ENCODE measurements at regions not wholly inside any gene's neighbourhood (a gene's known extent, or its start where the extent isn't known, plus 50 kb on each side); places are given as distances from the start of the nearest gene placed in this dataset.

- H3K36me3 ChIP-seq (ENCODE audit: control insufficient read depth in 1 of 2, insufficient read depth in 2 of 2, low read length in 2 of 2) = no peaks in the 10 kb centered on the region
- no peaks in the 10 kb centered on the region for H4K20me1 ChIP-seq (ENCODE audit: insufficient read depth)
- H3K79me2 ChIP-seq (ENCODE audit: insufficient read depth, low read length) = no peaks in the 10 kb centered on the region
- H3K9me3 ChIP-seq (ENCODE audit: control insufficient read depth in 1 of 2, insufficient read depth in 1 of 2, low read depth in 1 of 2, low read length in 2 of 2) = peaks cover 3 to 4% of the 10 kb centered on the region in 2 experiments; a peak in 2 of 4 replicates
- H3K4me1 ChIP-seq (ENCODE audit: control insufficient read depth in 1 of 2, insufficient read depth in 2 of 2, low read length in 2 of 2) = no peaks in the 10 kb centered on the region
- CTCF ChIA-PET = no interaction called here
- no peak overlapping the region for H2AFZ ChIP-seq (ENCODE audit: low read depth, low read length, poor library complexity, severe bottlenecking)
- RAD21 ChIA-PET (ENCODE audit: low non-redundant PET in 1 of 2, low total read pairs in 2 of 2, uncharacterized antibody in 2 of 2, unreplicated experiment in 2 of 2) = no interaction called here
- no peak for ATAC-seq
- H3K9ac ChIP-seq (ENCODE audit: low read length) = no peak overlapping the region
- no peak for TF ChIP-seq SIN3A (IDR thresholded peaks at IDR 0.05; ENCODE audit: low read depth)
- no peak for TF ChIP-seq JUND (IDR thresholded peaks at IDR 0.05)
- TF ChIP-seq RAD21 (IDR thresholded peaks at IDR 0.05; ENCODE audit: low read depth) = no peak
- TF ChIP-seq TCF7L2 (IDR thresholded peaks at IDR 0.05; ENCODE audit: borderline replicate concordance, extremely low read depth, insufficient read depth, insufficient read length) = no peak
- no peak for TF ChIP-seq CEBPB (IDR thresholded peaks at IDR 0.05; ENCODE audit: low read depth)
- no peak for TF ChIP-seq SRF (IDR thresholded peaks at IDR 0.05; ENCODE audit: low read depth)
- intact Hi-C loops (cut with micrococcal nuclease) = no loop called here
- H3K27ac ChIP-seq (ENCODE audit: low read depth, low read length) = no peak overlapping the region
- no peak overlapping the region for H3K4me3 ChIP-seq (replicated peaks in 1 of 2; ENCODE audit: low read depth in 1 of 2, low read length in 2 of 2)
- DNase-seq (ENCODE audit: low read depth, low spot score) = no peak
- no peaks in the 10 kb centered on the region for H3K27me3 ChIP-seq (ENCODE audit: insufficient read depth, low read length)
- no TSS peak for BruUV-seq (replicated peaks)
- H3K4me2 ChIP-seq (ENCODE audit: low read length) = no peak overlapping the region
- H3K9me2 ChIP-seq (ENCODE audit: insufficient read depth) = no peaks in the 10 kb centered on the region
- POLR2A ChIA-PET = no interaction called here
Observed at GRCh38 chr7:9945857-9946256, 1027.8 kb upstream of the PHF14 start.

- no peaks in the 10 kb centered on the region for H3K9me2 ChIP-seq (ENCODE audit: insufficient read depth)
- no peak overlapping the region for H3K4me3 ChIP-seq (replicated peaks in 1 of 2; ENCODE audit: low read depth in 1 of 2, low read length in 2 of 2)
- ATAC-seq (no peak), DNase-seq (ENCODE audit: low read depth, low spot score) (no peak)
- ChIA-PET RAD21 (ENCODE audit: low non-redundant PET in 1 of 2, low total read pairs in 2 of 2, uncharacterized antibody in 2 of 2, unreplicated experiment in 2 of 2) (no interaction called here), POLR2A (no interaction called here), CTCF (interaction anchor here (0.9 kb wide), 1 partner anchor 20 kb away, joined by 3 read pairs; no protein-coding TSS in a partner anchor)
- H4K20me1 ChIP-seq (ENCODE audit: insufficient read depth) = no peaks in the 10 kb centered on the region
- H3K27ac ChIP-seq (ENCODE audit: low read depth, low read length) = no peak overlapping the region
- H3K4me1 ChIP-seq (ENCODE audit: control insufficient read depth in 1 of 2, insufficient read depth in 2 of 2, low read length in 2 of 2) = no peaks in the 10 kb centered on the region
- H2AFZ ChIP-seq (ENCODE audit: low read depth, low read length, poor library complexity, severe bottlenecking) = no peak overlapping the region
- intact Hi-C loops (cut with micrococcal nuclease) = no loop called here
- H3K4me2 ChIP-seq (ENCODE audit: low read length) = no peak overlapping the region
- no peak overlapping the region for H3K9ac ChIP-seq (ENCODE audit: low read length)
- BruUV-seq (replicated peaks) = no TSS peak
- H3K27me3 ChIP-seq (ENCODE audit: insufficient read depth, low read length) = no peaks in the 10 kb centered on the region
- no peaks in the 10 kb centered on the region for H3K79me2 ChIP-seq (ENCODE audit: insufficient read depth, low read length)
- H3K9me3 ChIP-seq (ENCODE audit: control insufficient read depth in 1 of 2, insufficient read depth in 1 of 2, low read depth in 1 of 2, low read length in 2 of 2) = peaks cover 0 to 6% of the 10 kb centered on the region in 2 experiments; a peak in 2 of 4 replicates
- H3K36me3 ChIP-seq (ENCODE audit: control insufficient read depth in 1 of 2, insufficient read depth in 2 of 2, low read length in 2 of 2) = no peaks in the 10 kb centered on the region
- TF ChIP-seq JUND (IDR thresholded peaks at IDR 0.05) (no peak), CBX3 (IDR thresholded peaks at IDR 0.05; ENCODE audit: low read depth) (no peak), ELF1 (IDR thresholded peaks at IDR 0.05; ENCODE audit: borderline replicate concordance, low read depth) (no peak), ZNF274 (IDR thresholded peaks at IDR 0.05; ENCODE audit: low read depth, low read length) (no peak), YY1 (IDR thresholded peaks at IDR 0.05; ENCODE audit: extremely low read depth, insufficient replicate concordance, low read depth, low read length) (no peak), ATF3 (IDR thresholded peaks at IDR 0.05) (no peak), EGR1 (IDR thresholded peaks at IDR 0.05; ENCODE audit: low read depth) (no peak), POLR2AphosphoS5 (IDR thresholded peaks at IDR 0.05; ENCODE audit: low read depth, low read length) (no peak), CEBPB (IDR thresholded peaks at IDR 0.05; ENCODE audit: low read depth) (no peak)
Observed at GRCh38 chr7:9955138-9955537, 1018.5 kb upstream of the PHF14 start.
